Cardiac muscle cell (in vitro differentiated cells and primary cell): ENCODE measurements at regions not wholly inside any gene's neighbourhood (a gene's known extent, or its start where the extent isn't known, plus 50 kb on each side); places are given as distances from the start of the nearest gene placed in this dataset.

Source experiments
- DNase-seq, 2 donors: peaks; one replicate each; pipeline versions ENCODE4 v3.0.0 to v3.0.0-alpha.2; 2010 to 2017; ENCODE audit warnings: low read depth in 1 of 2, low spot score in 1 of 2
- H3K27ac ChIP-seq: fragments of 200-600 bp; sonication (generic); 2 replicates; pipeline ENCODE4 v1.5.1; 2016
- H3K27me3 ChIP-seq: fragments of 200-600 bp; sonication (generic); 2 replicates; pipeline ENCODE4 v1.6.0; 2016; ENCODE audit warnings: control low read depth
- H3K36me3 ChIP-seq: fragments of 200-600 bp; sonication (generic); 2 replicates; pipeline ENCODE4 v1.5.1; 2016; ENCODE audit warnings: control low read depth
- H3K4me1 ChIP-seq: fragments of 200-600 bp; sonication (generic); 2 replicates; pipeline ENCODE4 v1.8.1; 2017; ENCODE audit warnings: low read depth, mild to moderate bottlenecking, mixed run types
- H3K4me3 ChIP-seq: fragments of 200-600 bp; sonication (generic); 2 replicates; pipeline ENCODE4 v1.5.1; 2016; ENCODE audit warnings: mild to moderate bottlenecking
- H3K9me3 ChIP-seq: fragments of 200-600 bp; sonication (generic); 2 replicates; pipeline ENCODE4 v1.5.1; 2017; ENCODE audit warnings: low read depth, mild to moderate bottlenecking, control low read depth
- CTCF ChIP-seq: IDR thresholded peaks from 2 replicates; pipeline ENCODE4 v1.5.1; 2012; ENCODE audit warnings: low read depth, mild to moderate bottlenecking, low read length

GRCh38 chr1:218211241-218211640, 73.9 kb upstream of the RRP15 start:
- no peak for TF ChIP-seq CTCF
- Histone ChIP-seq H3K4me3 (no peak overlapping the region), H3K27ac (no peak overlapping the region), H3K9me3 (no peaks in the 10 kb centered on the region), H3K36me3 (no peaks in the 10 kb centered on the region), H3K4me1 (no peaks in the 10 kb centered on the region), H3K27me3 (no peaks in the 10 kb centered on the region)
- peak in 1 of 2 donors; percentile 6 for DNase-seq

GRCh38 chr1:218217040-218217439, 68.1 kb upstream of the RRP15 start:
- no peaks in the 10 kb centered on the region for H3K27me3 ChIP-seq

GRCh38 chr1:218219460-218219859, 65.6 kb upstream of the RRP15 start:
- Histone ChIP-seq H3K9me3 (no peaks in the 10 kb centered on the region), H3K27ac (no peak overlapping the region), H3K4me1 (no peaks in the 10 kb centered on the region), H3K4me3 (no peak overlapping the region), H3K36me3 (no peaks in the 10 kb centered on the region), H3K27me3 (no peaks in the 10 kb centered on the region)
- no peak for TF ChIP-seq CTCF
- DNase-seq = no peak

More at GRCh38 chr1:218217040-218217439, 68.1 kb upstream of the RRP15 start:
- H3K27ac ChIP-seq = no peak overlapping the region
- no peak for TF ChIP-seq CTCF
- DNase-seq = no peak
- no peaks in the 10 kb centered on the region for H3K36me3 ChIP-seq
- no peaks in the 10 kb centered on the region for H3K4me1 ChIP-seq
- H3K9me3 ChIP-seq = no peaks in the 10 kb centered on the region
- no peak overlapping the region for H3K4me3 ChIP-seq

GRCh38 chr1:218224101-218224500, 61.0 kb upstream of the RRP15 start:
- Histone ChIP-seq H3K36me3 (no peaks in the 10 kb centered on the region), H3K9me3 (no peaks in the 10 kb centered on the region), H3K4me3 (no peak overlapping the region), H3K4me1 (no peaks in the 10 kb centered on the region), H3K27me3 (no peaks in the 10 kb centered on the region), H3K27ac (no peak overlapping the region)
- TF ChIP-seq CTCF = no peak
- no peak for DNase-seq

GRCh38 chr1:218226005-218226404, 59.1 kb upstream of the RRP15 start:
- no peaks in the 10 kb centered on the region for H3K27me3 ChIP-seq
- no peak for DNase-seq
- no peak overlapping the region for H3K4me3 ChIP-seq
- H3K36me3 ChIP-seq = no peaks in the 10 kb centered on the region
- H3K4me1 ChIP-seq = no peaks in the 10 kb centered on the region
- TF ChIP-seq CTCF = no peak
- no peak overlapping the region for H3K27ac ChIP-seq
- H3K9me3 ChIP-seq = no peaks in the 10 kb centered on the region
